Body of pancreas (tissue), 4 donors: ENCODE measurements at regions not wholly inside any gene's neighbourhood (a gene's known extent, or its start where the extent isn't known, plus 50 kb on each side); places are given as distances from the start of the nearest gene placed in this dataset.

Source experiments
- CTCF ChIP-seq, 7 experiments: fragments of 450-650 bp in 4 of 7; fragments of 200-600 bp in 3 of 7; sonication (generic) in 3 of 7; IDR thresholded peaks; one replicate each; pipeline ENCODE4 v1.5.1; 2016 to 2019; ENCODE audit warnings: antibody characterized with exemption in 7 of 7
- POLR2A ChIP-seq, 3 donors: fragments of 450-650 bp; IDR thresholded peaks; one replicate each; pipeline ENCODE4 v1.6.1; 2016; ENCODE audit warnings: antibody characterized with exemption in 3 of 3, mild to moderate bottlenecking in 2 of 3

- no peak for TF ChIP-seq CTCF (IDR thresholded peaks at IDR 0.05)
- TF ChIP-seq POLR2A (IDR thresholded peaks at IDR 0.05) = no peak
Observed at GRCh38 chr6:115443825-115444478, 616.7 kb downstream of the FRK start.
